ENCODE measurements at regions not wholly inside any gene's neighbourhood (a gene's known extent, or its start where the extent isn't known, plus 50 kb on each side); places are given as distances from the start of the nearest gene placed in this dataset.

GRCh38 chr18:70720607-70721006, 431.8 kb downstream of the SOCS6 start:
- Histone ChIP-seq H3K27me3 (ENCODE audit: control insufficient read depth, extremely low read depth, insufficient read depth, low read length) (no peaks in the 10 kb centered on the region), H3K9me3 (ENCODE audit: control insufficient read depth, low read depth, low read length) (no peaks in the 10 kb centered on the region), H2AFZ (ENCODE audit: control insufficient read depth, low read length) (no peak overlapping the region), H3K79me2 (ENCODE audit: control insufficient read depth, insufficient read depth, low read length) (no peaks in the 10 kb centered on the region), H3K36me3 (ENCODE audit: control insufficient read depth in 2 of 2, extremely low read depth in 1 of 2, insufficient read depth in 2 of 2, low read length in 2 of 2) (no peaks in the 10 kb centered on the region), H3K4me2 (ENCODE audit: control insufficient read depth, extremely low read depth, insufficient read depth, low read depth, low read length) (no peak overlapping the region), H4K20me1 (ENCODE audit: control insufficient read depth, extremely low read depth, insufficient read depth, low read length) (no peaks in the 10 kb centered on the region), H3K27ac (ENCODE audit: control insufficient read depth, insufficient read depth, low read length) (no peak overlapping the region), H3K4me3 (ENCODE audit: control insufficient read depth in 2 of 3, extremely low read depth in 1 of 3, insufficient read depth in 2 of 3, low read depth in 1 of 3, low read length in 3 of 3) (no peak overlapping the region), H3K9me1 (ENCODE audit: control insufficient read depth, extremely low read depth, insufficient read depth, low read length) (no peaks in the 10 kb centered on the region), H3K9ac (ENCODE audit: control insufficient read depth, extremely low read depth, insufficient read depth, low read length) (no peak overlapping the region), H3K4me1 (ENCODE audit: control insufficient read depth, extremely low read depth, insufficient read depth, low read length) (no peaks in the 10 kb centered on the region)
- no peak for FAIRE-seq
- no peak for TF ChIP-seq EZH2 (IDR thresholded peaks at IDR 0.05; ENCODE audit: low read length)
- TF ChIP-seq, protein P1, sequence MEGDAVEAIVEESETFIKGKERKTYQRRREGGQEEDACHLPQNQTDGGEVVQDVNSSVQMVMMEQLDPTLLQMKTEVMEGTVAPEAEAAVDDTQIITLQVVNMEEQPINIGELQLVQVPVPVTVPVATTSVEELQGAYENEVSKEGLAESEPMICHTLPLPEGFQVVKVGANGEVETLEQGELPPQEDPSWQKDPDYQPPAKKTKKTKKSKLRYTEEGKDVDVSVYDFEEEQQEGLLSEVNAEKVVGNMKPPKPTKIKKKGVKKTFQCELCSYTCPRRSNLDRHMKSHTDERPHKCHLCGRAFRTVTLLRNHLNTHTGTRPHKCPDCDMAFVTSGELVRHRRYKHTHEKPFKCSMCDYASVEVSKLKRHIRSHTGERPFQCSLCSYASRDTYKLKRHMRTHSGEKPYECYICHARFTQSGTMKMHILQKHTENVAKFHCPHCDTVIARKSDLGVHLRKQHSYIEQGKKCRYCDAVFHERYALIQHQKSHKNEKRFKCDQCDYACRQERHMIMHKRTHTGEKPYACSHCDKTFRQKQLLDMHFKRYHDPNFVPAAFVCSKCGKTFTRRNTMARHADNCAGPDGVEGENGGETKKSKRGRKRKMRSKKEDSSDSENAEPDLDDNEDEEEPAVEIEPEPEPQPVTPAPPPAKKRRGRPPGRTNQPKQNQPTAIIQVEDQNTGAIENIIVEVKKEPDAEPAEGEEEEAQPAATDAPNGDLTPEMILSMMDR (optimal IDR thresholded peaks at IDR 0.05 in 1 of 3, IDR thresholded peaks at IDR 0.05 in 1 of 3, conservative IDR thresholded peaks at IDR 0.05 in 1 of 3; ENCODE audit: extremely low read depth in 1 of 3, insufficient read depth in 2 of 3, low read length in 3 of 3), result no peak
- DNase-seq (ENCODE audit: low read depth, low spot score), result no peak
- dilution Hi-C loops (cut with MboI; ENCODE audit: extremely low pct_ligation_motif_present, low sequenced_read_pairs), result no loop called here

GRCh38 chr18:70709720-70710119, 420.9 kb downstream of the SOCS6 start:
- no peaks in the 10 kb centered on the region for H3K9me1 ChIP-seq (ENCODE audit: control insufficient read depth, extremely low read depth, insufficient read depth, low read length)
- no peak overlapping the region for H2AFZ ChIP-seq (ENCODE audit: control insufficient read depth, low read length)
- no peaks in the 10 kb centered on the region for H3K79me2 ChIP-seq (ENCODE audit: control insufficient read depth, insufficient read depth, low read length)
- DNase-seq (ENCODE audit: low read depth, low spot score) (no peak), FAIRE-seq (no peak)
- H3K9me3 ChIP-seq (ENCODE audit: control insufficient read depth, low read depth, low read length), result no peaks in the 10 kb centered on the region
- H3K9ac ChIP-seq (ENCODE audit: control insufficient read depth, extremely low read depth, insufficient read depth, low read length), result no peak overlapping the region
- no peak overlapping the region for H3K4me3 ChIP-seq (ENCODE audit: control insufficient read depth in 2 of 3, extremely low read depth in 1 of 3, insufficient read depth in 2 of 3, low read depth in 1 of 3, low read length in 3 of 3)
- no peak overlapping the region for H3K27ac ChIP-seq (ENCODE audit: control insufficient read depth, insufficient read depth, low read length)
- H3K27me3 ChIP-seq (ENCODE audit: control insufficient read depth, extremely low read depth, insufficient read depth, low read length), result no peaks in the 10 kb centered on the region
- H3K4me1 ChIP-seq (ENCODE audit: control insufficient read depth, extremely low read depth, insufficient read depth, low read length), result no peaks in the 10 kb centered on the region
- no peaks in the 10 kb centered on the region for H3K36me3 ChIP-seq (ENCODE audit: control insufficient read depth in 2 of 2, extremely low read depth in 1 of 2, insufficient read depth in 2 of 2, low read length in 2 of 2)
- dilution Hi-C loops (cut with MboI; ENCODE audit: extremely low pct_ligation_motif_present, low sequenced_read_pairs), result no loop called here
- no peak overlapping the region for H3K4me2 ChIP-seq (ENCODE audit: control insufficient read depth, extremely low read depth, insufficient read depth, low read depth, low read length)
- TF ChIP-seq, protein P1 (optimal IDR thresholded peaks at IDR 0.05 in 1 of 3, IDR thresholded peaks at IDR 0.05 in 1 of 3, conservative IDR thresholded peaks at IDR 0.05 in 1 of 3; ENCODE audit: extremely low read depth in 1 of 3, insufficient read depth in 2 of 3, low read length in 3 of 3), result no peak
- TF ChIP-seq EZH2 (IDR thresholded peaks at IDR 0.05; ENCODE audit: low read length), result no peak
- no peaks in the 10 kb centered on the region for H4K20me1 ChIP-seq (ENCODE audit: control insufficient read depth, extremely low read depth, insufficient read depth, low read length)
